CD4-positive, alpha-beta memory T cell (primary cell): ENCODE measurements at regions not wholly inside any gene's neighbourhood (a gene's known extent, or its start where the extent isn't known, plus 50 kb on each side); places are given as distances from the start of the nearest gene placed in this dataset.

ENCODE experiments used
- CTCF ChIA-PET: fragments of 350-600 bp; sonication (Branson Sonifier 250); formaldehyde crosslinking; loops from one replicate; lab custom pipeline; 2021; ENCODE audit warnings: inconsistent platforms; ENCODE audit not compliant: partially characterized antibody; lab: Charles Lee
- POLR2A ChIA-PET: fragments of 350-600 bp; sonication (Branson Sonifier 250); formaldehyde crosslinking; loops from one replicate; lab custom pipeline; 2021; ENCODE audit not compliant: partially characterized antibody; lab: Charles Lee
- DNase-seq, 5 donors: peaks; one replicate each; pipeline versions ENCODE4 v3.0.0 to v3.0.0-alpha.2; 2020 to 2022; ENCODE audit warnings: mixed read lengths in 1 of 5
- H3K27ac ChIP-seq: one replicate; pipeline ENCODE4 v1.7.0; 2013; ENCODE audit warnings: low read depth, low read length
- H3K27me3 ChIP-seq: 2 replicates; pipeline ENCODE4 v1.7.0; 2013; ENCODE audit warnings: mild to moderate bottlenecking, low read length, moderate library complexity; ENCODE audit not compliant: insufficient read depth
- H3K36me3 ChIP-seq: 2 replicates; pipeline ENCODE4 v1.7.0; 2013; ENCODE audit warnings: mild to moderate bottlenecking, low read length, moderate library complexity; ENCODE audit not compliant: insufficient read depth
- H3K4me1 ChIP-seq: 2 replicates; pipeline ENCODE4 v1.7.0; 2013; ENCODE audit warnings: mild to moderate bottlenecking, low read length, moderate library complexity; ENCODE audit not compliant: insufficient read depth
- H3K4me3 ChIP-seq, 2 donors: one replicate each; pipeline ENCODE4 v1.7.0; 2013; ENCODE audit warnings: low read length in 2 of 2, mild to moderate bottlenecking in 1 of 2
- H3K9me3 ChIP-seq, 2 donors: one replicate each; pipeline ENCODE4 v1.7.0; 2013; ENCODE audit warnings: low read length in 2 of 2, control low read depth in 1 of 2; ENCODE audit not compliant: control insufficient read depth in 1 of 2
- H3K27ac Mint-ChIP-seq, 7 donors: one replicate each; pipeline ENCODE4 v1.8.0; 2020 to 2021; ENCODE audit warnings: mixed read lengths in 7 of 7, mild to moderate bottlenecking in 6 of 7, inconsistent platforms in 3 of 7, moderate library complexity in 3 of 7
- H3K27me3 Mint-ChIP-seq, 2 donors: one replicate each; pipeline ENCODE4 v1.8.0; 2020 to 2021; ENCODE audit warnings: mixed read lengths in 2 of 2
- H3K36me3 Mint-ChIP-seq, 2 donors: one replicate each; pipeline ENCODE4 v1.8.0; 2020 to 2021; ENCODE audit warnings: mixed read lengths in 2 of 2, inconsistent platforms in 1 of 2, mild to moderate bottlenecking in 1 of 2
- H3K4me1 Mint-ChIP-seq, 4 donors: one replicate each; pipeline ENCODE4 v1.8.0; 2020 to 2021; ENCODE audit warnings: mixed read lengths in 4 of 4, mild to moderate bottlenecking in 1 of 4
- H3K4me3 Mint-ChIP-seq, 8 donors: one replicate each; pipeline ENCODE4 v1.8.0; 2020 to 2021; ENCODE audit warnings: mixed read lengths in 8 of 8, mild to moderate bottlenecking in 7 of 8, moderate library complexity in 6 of 8, inconsistent platforms in 3 of 8
- H3K9me3 Mint-ChIP-seq, 8 donors: one replicate each; pipeline ENCODE4 v1.8.0; 2020 to 2021; ENCODE audit warnings: mixed read lengths in 8 of 8, mild to moderate bottlenecking in 5 of 8, inconsistent platforms in 3 of 8, moderate library complexity in 1 of 8
- intact Hi-C: fragments of 100-400 bp; cut with micrococcal nuclease; formaldehyde crosslinking; loops from one replicate; pipeline ENCODE4 v1.15.1; 2023

DNA sequence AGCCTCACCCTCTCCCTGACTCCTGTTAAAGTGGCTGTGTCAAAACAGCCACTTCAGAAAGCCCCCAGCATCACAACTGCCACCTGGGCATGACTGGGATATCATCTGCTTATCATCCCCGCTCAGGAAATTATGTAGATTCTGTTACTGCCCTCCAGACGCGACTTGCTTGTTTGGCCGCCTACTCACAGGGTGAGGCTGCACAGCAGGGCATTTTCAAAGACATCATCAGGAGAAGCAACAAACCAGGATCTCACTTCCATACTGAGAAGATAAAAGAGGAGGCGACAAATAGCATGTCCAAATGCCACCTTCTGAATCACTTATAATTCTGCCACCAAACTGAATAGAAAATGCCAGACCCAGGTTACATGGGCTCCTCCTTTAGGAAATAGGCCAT, 94.8 kb downstream of the MIS18A start:
- no peaks in the 10 kb centered on the region for H3K4me1 Mint-ChIP-seq
- no peak overlapping the region for H3K27ac Mint-ChIP-seq
- CTCF ChIA-PET: no interaction called here

DNA sequence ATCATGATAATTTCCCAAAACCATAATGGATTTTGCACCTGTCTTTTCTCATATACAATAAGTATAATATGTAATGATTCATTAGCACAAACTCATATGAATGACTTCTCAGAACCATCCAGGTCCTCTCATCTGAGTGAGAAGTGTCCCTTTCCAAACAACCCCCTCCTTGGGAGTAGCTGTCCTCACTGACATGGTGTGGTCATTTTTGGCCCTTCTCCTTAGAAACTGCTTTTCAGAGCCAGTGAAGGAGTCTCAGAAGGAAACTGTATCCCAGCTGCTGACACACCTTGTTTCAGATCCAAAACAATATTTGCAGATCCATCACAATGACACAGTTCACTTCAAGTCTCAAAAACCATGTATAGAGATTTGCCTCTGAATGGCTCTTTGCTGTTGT, 95.5 kb downstream of the MIS18A start:
- Mint-ChIP-seq H3K9me3 (peaks cover 0 to under 1% (median 0%) of the 10 kb centered on the region in 8 donors), H3K36me3 (no peaks in the 10 kb centered on the region), H3K27ac (no peak overlapping the region), H3K27me3 (peaks cover 5 to 7% of the 10 kb centered on the region in 2 donors), H3K4me1 (no peaks in the 10 kb centered on the region), H3K4me3 (no peak overlapping the region)
- H3K27ac ChIP-seq: no peak overlapping the region
- no peak for DNase-seq
- H3K4me1 ChIP-seq: no peaks in the 10 kb centered on the region
- H3K36me3 ChIP-seq: no peaks in the 10 kb centered on the region
- ChIA-PET CTCF (no interaction called here), POLR2A (no interaction called here)
- no peaks in the 10 kb centered on the region for H3K9me3 ChIP-seq
- intact Hi-C loops: no loop called here
- no peaks in the 10 kb centered on the region for H3K27me3 ChIP-seq
- no peak overlapping the region for H3K4me3 ChIP-seq

More for the DNA sequence above, 94.8 kb downstream of the MIS18A start:
- Histone ChIP-seq H3K4me3 (no peak overlapping the region), H3K36me3 (no peaks in the 10 kb centered on the region), H3K27ac (no peak overlapping the region), H3K4me1 (no peaks in the 10 kb centered on the region), H3K27me3 (no peaks in the 10 kb centered on the region), H3K9me3 (no peaks in the 10 kb centered on the region)
- intact Hi-C loops: no loop called here
- H3K4me3 Mint-ChIP-seq: no peak overlapping the region
- no peaks in the 10 kb centered on the region for H3K36me3 Mint-ChIP-seq
- POLR2A ChIA-PET: no interaction called here
- peaks cover 0 to 2% (median 0%) of the 10 kb centered on the region in 8 donors for H3K9me3 Mint-ChIP-seq
- no peak for DNase-seq
- peaks cover 7 to 9% of the 10 kb centered on the region in 2 donors for H3K27me3 Mint-ChIP-seq

DNA sequence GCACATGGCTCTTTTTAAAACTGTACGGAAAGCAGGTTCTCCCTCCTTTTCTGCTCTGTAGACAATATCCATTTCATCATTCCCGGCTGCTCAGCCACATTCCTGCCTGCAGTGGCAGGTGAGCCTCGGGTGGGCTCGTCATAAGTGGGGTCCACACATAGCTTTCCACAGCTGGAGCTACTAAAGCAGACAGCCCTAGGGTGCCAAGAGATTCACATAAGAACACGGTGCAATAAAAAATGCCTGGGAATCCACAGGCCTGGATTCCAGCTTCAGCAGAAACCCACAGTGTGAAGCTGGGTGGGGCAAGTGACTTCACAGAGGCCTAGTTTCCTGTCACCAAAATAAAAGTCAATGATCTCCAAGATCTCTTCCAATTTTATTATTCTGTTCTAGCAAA, 96.4 kb downstream of the MIS18A start:
- intact Hi-C loops: no loop called here
- CTCF ChIA-PET: no interaction called here
- POLR2A ChIA-PET: no interaction called here

DNA sequence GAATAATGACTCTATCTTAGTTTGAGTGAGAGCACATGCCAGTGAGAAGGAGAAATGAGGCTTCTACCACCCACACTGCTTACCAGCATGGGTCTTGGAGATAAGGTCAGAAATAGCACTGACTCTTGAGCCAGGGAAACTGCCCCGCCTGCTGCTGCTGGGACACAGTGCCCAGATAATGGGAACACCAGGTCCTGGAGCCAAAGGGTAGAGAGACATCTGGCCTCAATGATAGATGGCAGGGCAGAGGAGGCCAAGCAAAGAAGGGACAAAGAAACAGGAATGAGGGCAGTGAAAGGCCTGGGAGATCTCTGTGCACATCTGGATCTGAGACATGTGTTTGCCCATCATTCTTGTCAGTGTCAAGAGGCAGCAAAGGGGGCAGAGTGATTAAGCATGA, 97.4 kb downstream of the MIS18A start:
- H3K36me3 Mint-ChIP-seq: no peaks in the 10 kb centered on the region

More for the DNA sequence above, 96.4 kb downstream of the MIS18A start:
- no peak overlapping the region for H3K4me3 ChIP-seq
- Mint-ChIP-seq H3K27ac (no peak overlapping the region), H3K4me3 (no peak overlapping the region), H3K27me3 (peaks cover 4 to 6% of the 10 kb centered on the region in 2 donors), H3K9me3 (no peaks in the 10 kb centered on the region), H3K36me3 (no peaks in the 10 kb centered on the region), H3K4me1 (no peaks in the 10 kb centered on the region)
- H3K4me1 ChIP-seq: no peaks in the 10 kb centered on the region
- no peak for DNase-seq
- H3K36me3 ChIP-seq: no peaks in the 10 kb centered on the region
- H3K9me3 ChIP-seq: no peaks in the 10 kb centered on the region
- H3K27me3 ChIP-seq: no peaks in the 10 kb centered on the region
- no peak overlapping the region for H3K27ac ChIP-seq

DNA sequence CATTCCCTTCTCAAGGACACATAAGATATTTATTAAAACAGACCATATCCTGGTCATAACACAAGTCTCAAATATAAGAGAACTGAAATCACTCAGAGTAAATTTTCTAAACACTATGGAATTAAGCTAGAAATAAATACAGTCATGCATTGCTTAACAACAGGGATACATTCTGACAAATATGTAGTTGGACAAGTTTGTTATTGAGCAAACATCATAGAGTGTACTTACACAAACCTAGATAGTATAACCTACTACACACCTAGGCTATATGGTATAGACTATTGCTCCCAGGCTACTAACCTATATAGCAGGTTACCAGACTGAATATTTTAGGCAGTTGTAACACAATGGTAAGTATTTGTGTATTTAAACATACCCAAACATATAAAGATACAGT, 104.0 kb downstream of the MIS18A start:
- Mint-ChIP-seq H3K9me3 (no peaks in the 10 kb centered on the region), H3K4me3 (no peak overlapping the region), H3K27me3 (peaks cover 5 to 8% of the 10 kb centered on the region in 2 donors), H3K4me1 (no peaks in the 10 kb centered on the region), H3K36me3 (no peaks in the 10 kb centered on the region), H3K27ac (no peak overlapping the region)
- H3K4me3 ChIP-seq: no peak overlapping the region
- intact Hi-C loops: no loop called here
- POLR2A ChIA-PET: no interaction called here
- no peak overlapping the region for H3K27ac ChIP-seq
- H3K27me3 ChIP-seq: no peaks in the 10 kb centered on the region
- no peaks in the 10 kb centered on the region for H3K4me1 ChIP-seq
- no peaks in the 10 kb centered on the region for H3K9me3 ChIP-seq
- CTCF ChIA-PET: no interaction called here
- no peaks in the 10 kb centered on the region for H3K36me3 ChIP-seq
- no peak for DNase-seq

More for the DNA sequence above, 97.4 kb downstream of the MIS18A start:
- H3K9me3 Mint-ChIP-seq: no peaks in the 10 kb centered on the region
- CTCF ChIA-PET: no interaction called here
- H3K27me3 Mint-ChIP-seq: peaks cover 6% of the 10 kb centered on the region in 2 donors
- intact Hi-C loops: no loop called here
- Histone ChIP-seq H3K36me3 (no peaks in the 10 kb centered on the region), H3K9me3 (no peaks in the 10 kb centered on the region), H3K27me3 (no peaks in the 10 kb centered on the region), H3K4me3 (no peak overlapping the region), H3K4me1 (no peaks in the 10 kb centered on the region), H3K27ac (no peak overlapping the region)
- no peak overlapping the region for H3K4me3 Mint-ChIP-seq
- H3K27ac Mint-ChIP-seq: no peak overlapping the region
- no peaks in the 10 kb centered on the region for H3K4me1 Mint-ChIP-seq
- DNase-seq: no peak
- POLR2A ChIA-PET: no interaction called here

DNA sequence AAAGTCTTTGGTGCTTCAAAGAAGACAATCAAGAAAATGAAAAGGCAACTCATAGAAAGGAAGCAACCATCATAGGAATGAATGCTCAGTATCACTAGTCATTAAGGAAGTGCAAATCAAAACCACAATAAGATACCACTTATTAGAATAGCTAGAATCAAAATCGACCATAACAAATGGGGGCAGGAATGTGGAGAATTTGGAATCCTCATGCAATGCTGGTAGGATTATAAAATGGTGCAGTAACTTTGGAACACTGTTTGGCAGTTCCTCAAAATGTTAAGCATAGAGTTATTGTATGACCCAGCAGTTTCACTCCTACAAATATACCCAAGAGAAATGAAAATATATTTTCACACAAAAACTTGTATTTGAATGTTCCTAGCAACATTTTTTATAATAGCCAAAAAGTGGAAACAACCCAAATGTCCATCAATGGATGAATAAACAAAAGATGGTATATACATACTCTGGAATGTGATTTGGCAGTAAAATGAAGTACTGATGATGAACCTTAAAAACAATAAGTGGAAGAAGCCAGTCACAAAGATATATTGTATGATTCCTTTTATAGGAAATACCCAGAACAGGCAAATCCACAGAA, 105.6 kb downstream of the MIS18A start:
- H3K9me3 Mint-ChIP-seq: peaks cover 0 to 3% (median 0%) of the 10 kb centered on the region in 8 donors
- no peak for DNase-seq
- CTCF ChIA-PET: no interaction called here

DNA sequence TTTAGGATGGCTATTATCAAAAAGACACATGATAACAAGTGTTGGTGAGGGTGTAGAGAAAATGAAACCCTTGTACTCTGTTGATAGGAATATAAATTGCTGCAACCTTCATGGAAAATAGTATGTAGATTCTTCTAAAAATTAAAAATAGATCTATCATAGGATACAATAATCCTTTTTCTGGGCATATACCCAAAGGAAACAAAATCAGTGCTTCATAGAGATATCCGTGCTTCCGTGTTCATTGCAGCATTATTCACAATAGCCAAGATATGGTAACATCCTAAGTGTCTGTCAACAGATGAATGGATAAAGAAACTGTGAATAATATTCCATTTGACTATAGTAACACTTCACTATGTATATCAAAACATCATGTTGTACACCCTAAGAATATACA, 106.7 kb downstream of the MIS18A start:
- no peaks in the 10 kb centered on the region for H3K36me3 ChIP-seq
- no peaks in the 10 kb centered on the region for H3K9me3 ChIP-seq
- Mint-ChIP-seq H3K4me3 (no peak overlapping the region), H3K4me1 (no peaks in the 10 kb centered on the region), H3K36me3 (no peaks in the 10 kb centered on the region), H3K27me3 (peaks cover 5 to 8% of the 10 kb centered on the region in 2 donors), H3K27ac (no peak overlapping the region), H3K9me3 (peaks cover 0 to 3% (median 0%) of the 10 kb centered on the region in 8 donors)
- ChIA-PET CTCF (no interaction called here), POLR2A (no interaction called here)
- no peaks in the 10 kb centered on the region for H3K4me1 ChIP-seq
- intact Hi-C loops: no loop called here
- H3K4me3 ChIP-seq: no peak overlapping the region
- H3K27me3 ChIP-seq: no peaks in the 10 kb centered on the region
- no peak for DNase-seq
- no peak overlapping the region for H3K27ac ChIP-seq

More for the DNA sequence above, 105.6 kb downstream of the MIS18A start:
- POLR2A ChIA-PET: no interaction called here
- Mint-ChIP-seq H3K27me3 (peaks cover 5 to 8% of the 10 kb centered on the region in 2 donors), H3K27ac (no peak overlapping the region), H3K4me1 (no peaks in the 10 kb centered on the region), H3K36me3 (no peaks in the 10 kb centered on the region), H3K4me3 (no peak overlapping the region)
- no peaks in the 10 kb centered on the region for H3K9me3 ChIP-seq
- H3K27ac ChIP-seq: no peak overlapping the region
- no peaks in the 10 kb centered on the region for H3K4me1 ChIP-seq
- H3K27me3 ChIP-seq: no peaks in the 10 kb centered on the region
- no peak overlapping the region for H3K4me3 ChIP-seq
- H3K36me3 ChIP-seq: no peaks in the 10 kb centered on the region
- intact Hi-C loops: no loop called here
